ENCODE measurements at regions not wholly inside any gene's neighbourhood (a gene's known extent, or its start where the extent isn't known, plus 50 kb on each side); places are given as distances from the start of the nearest gene placed in this dataset.

DNA sequence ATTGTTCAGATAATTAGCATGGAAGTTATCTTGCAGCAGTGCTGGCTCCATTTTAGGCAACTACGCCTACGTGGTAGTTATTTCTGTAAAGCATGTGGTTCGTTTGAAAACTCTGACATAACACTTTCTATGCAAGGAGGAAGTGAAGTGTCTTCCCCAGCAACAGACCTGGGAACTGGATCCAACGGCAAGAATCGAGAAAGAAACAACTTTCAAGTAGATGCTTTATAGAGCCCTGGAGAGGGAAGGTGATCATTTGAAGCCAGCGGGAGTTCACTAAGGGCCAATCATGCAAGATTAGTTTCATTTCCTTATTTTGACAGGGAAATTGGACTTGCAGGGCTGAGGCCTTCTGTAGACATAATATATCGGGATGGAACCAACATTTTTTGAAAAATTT, 218.3 kb downstream of the ACKR3 start:
- WGBS (ENCODE audit: low lambda C conversion rate) = 37% methylated on average over 7 of the region's 7 CpGs
- no peak for DNase-seq (ENCODE audit: low spot score)
- Histone ChIP-seq H3K27ac (ENCODE audit: extremely low read length, insufficient read depth, low read length) (no peak overlapping the region), H3K4me3 (replicated peaks in 1 of 3; ENCODE audit: insufficient read depth in 1 of 3, low read depth in 2 of 3, low read length in 3 of 3) (no peak overlapping the region), H3K4me2 (ENCODE audit: low read depth, low read length) (no peak overlapping the region), H3K79me2 (ENCODE audit: insufficient read depth, low read length) (no peaks in the 10 kb centered on the region), H3K27me3 (ENCODE audit: control insufficient read depth in 1 of 2, insufficient read depth in 2 of 2, low read length in 2 of 2) (peaks cover 0 to 3% of the 10 kb centered on the region in 2 experiments; a peak in 1 of 5 replicates), H3K4me1 (ENCODE audit: insufficient read depth, low read length) (no peaks in the 10 kb centered on the region), H4K20me1 (ENCODE audit: insufficient read depth, low read length) (no peaks in the 10 kb centered on the region), H3K9me3 (ENCODE audit: low read length) (no peaks in the 10 kb centered on the region), H3K36me3 (replicated peaks in 1 of 2; ENCODE audit: control insufficient read depth in 1 of 2, insufficient read depth in 2 of 2, low read length in 2 of 2) (no peaks in the 10 kb centered on the region), H3K9ac (ENCODE audit: insufficient read depth, low read depth, low read length) (no peak overlapping the region), H2AFZ (ENCODE audit: low read length) (no peak overlapping the region)
- no TSS peak for BruUV-seq (replicated peaks)
- CTCF ChIA-PET (ENCODE audit: low intra/inter-chr PET ratio, low total read pairs) = no interaction called here
- in situ Hi-C loops (cut with HindIII; ENCODE audit: extremely low pct_ligation_motif_present, low pct_unique_long_range_greater_than_20kb) = no loop called here
- intact Hi-C loops (cut with micrococcal nuclease; ENCODE audit: unreplicated experiment) = no loop called here
- FAIRE-seq = no peak
- POLR2A ChIA-PET = no interaction called here
- no peak for TF ChIP-seq KDM2A (CRISPR knock-in tag; IDR thresholded peaks at IDR 0.05; ENCODE audit: borderline replicate concordance, low read depth)
- no peak for ATAC-seq

DNA sequence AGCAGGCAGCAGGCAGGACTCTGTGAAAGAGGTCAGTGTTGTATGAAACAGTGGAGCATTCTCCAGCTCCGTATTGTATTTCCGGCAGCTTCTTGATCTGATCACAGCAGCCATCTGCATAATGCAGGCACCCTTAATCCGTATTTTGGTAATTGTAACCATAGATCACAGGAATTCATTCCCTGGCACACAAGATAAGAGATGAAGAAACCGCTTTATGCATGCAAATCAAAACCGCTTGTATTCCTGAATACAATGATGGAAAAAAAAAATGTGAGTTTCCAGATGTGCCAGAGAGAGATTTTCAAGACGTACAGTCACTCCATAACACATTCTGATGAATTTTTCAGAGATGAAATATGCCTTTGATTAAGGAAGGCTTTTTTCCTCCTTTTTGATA, 221.3 kb downstream of the ACKR3 start:
- intact Hi-C loops (cut with micrococcal nuclease; ENCODE audit: unreplicated experiment) (no loop called here), in situ Hi-C loops (cut with HindIII; ENCODE audit: extremely low pct_ligation_motif_present, low pct_unique_long_range_greater_than_20kb) (no loop called here)
- no peak overlapping the region for H3K4me3 ChIP-seq (replicated peaks in 1 of 3; ENCODE audit: insufficient read depth in 1 of 3, low read depth in 2 of 3, low read length in 3 of 3)
- H3K9me3 ChIP-seq (ENCODE audit: low read length) = no peaks in the 10 kb centered on the region
- no peak overlapping the region for H3K27ac ChIP-seq (ENCODE audit: extremely low read length, insufficient read depth, low read length)
- 38% methylated on average over 6 of the region's 6 CpGs for WGBS (ENCODE audit: low lambda C conversion rate)
- no peaks in the 10 kb centered on the region for H3K36me3 ChIP-seq (replicated peaks in 1 of 2; ENCODE audit: control insufficient read depth in 1 of 2, insufficient read depth in 2 of 2, low read length in 2 of 2)
- peaks cover 0 to 3% of the 10 kb centered on the region in 2 experiments; a peak in 1 of 5 replicates for H3K27me3 ChIP-seq (ENCODE audit: control insufficient read depth in 1 of 2, insufficient read depth in 2 of 2, low read length in 2 of 2)
- DNase-seq (ENCODE audit: low spot score) (no peak), FAIRE-seq (no peak), ATAC-seq (no peak)
- no peaks in the 10 kb centered on the region for H3K4me1 ChIP-seq (ENCODE audit: insufficient read depth, low read length)
- no peaks in the 10 kb centered on the region for H4K20me1 ChIP-seq (ENCODE audit: insufficient read depth, low read length)
- no peaks in the 10 kb centered on the region for H3K79me2 ChIP-seq (ENCODE audit: insufficient read depth, low read length)
- ChIA-PET POLR2A (no interaction called here), CTCF (ENCODE audit: low intra/inter-chr PET ratio, low total read pairs) (no interaction called here)
- H2AFZ ChIP-seq (ENCODE audit: low read length) = no peak overlapping the region
- no peak overlapping the region for H3K9ac ChIP-seq (ENCODE audit: insufficient read depth, low read depth, low read length)
- H3K4me2 ChIP-seq (ENCODE audit: low read depth, low read length) = no peak overlapping the region
- no TSS peak for BruUV-seq (replicated peaks)
- TF ChIP-seq ZSCAN22 (CRISPR knock-in tag; IDR thresholded peaks at IDR 0.05) (no peak), ZNF562 (CRISPR knock-in tag; IDR thresholded peaks at IDR 0.05; ENCODE audit: borderline replicate concordance) (no peak), ZNF333 (CRISPR knock-in tag; IDR thresholded peaks at IDR 0.05; ENCODE audit: borderline replicate concordance) (no peak), ELF3 (CRISPR knock-in tag; IDR thresholded peaks at IDR 0.05) (no peak), ZNF431 (CRISPR knock-in tag; IDR thresholded peaks at IDR 0.05; ENCODE audit: borderline replicate concordance, low read depth) (no peak), NR1H2 (CRISPR knock-in tag; IDR thresholded peaks at IDR 0.05; ENCODE audit: borderline replicate concordance, low read depth) (no peak)
- TF ChIP-seq, protein P1, sequence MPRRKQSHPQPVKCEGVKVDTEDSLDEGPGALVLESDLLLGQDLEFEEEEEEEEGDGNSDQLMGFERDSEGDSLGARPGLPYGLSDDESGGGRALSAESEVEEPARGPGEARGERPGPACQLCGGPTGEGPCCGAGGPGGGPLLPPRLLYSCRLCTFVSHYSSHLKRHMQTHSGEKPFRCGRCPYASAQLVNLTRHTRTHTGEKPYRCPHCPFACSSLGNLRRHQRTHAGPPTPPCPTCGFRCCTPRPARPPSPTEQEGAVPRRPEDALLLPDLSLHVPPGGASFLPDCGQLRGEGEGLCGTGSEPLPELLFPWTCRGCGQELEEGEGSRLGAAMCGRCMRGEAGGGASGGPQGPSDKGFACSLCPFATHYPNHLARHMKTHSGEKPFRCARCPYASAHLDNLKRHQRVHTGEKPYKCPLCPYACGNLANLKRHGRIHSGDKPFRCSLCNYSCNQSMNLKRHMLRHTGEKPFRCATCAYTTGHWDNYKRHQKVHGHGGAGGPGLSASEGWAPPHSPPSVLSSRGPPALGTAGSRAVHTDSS (CRISPR knock-in tag; conservative IDR thresholded peaks at IDR 0.05) = no peak

Data from HepG2 (cell line).